ENCODE measurements at regions not wholly inside any gene's neighbourhood (a gene's known extent, or its start where the extent isn't known, plus 50 kb on each side); places are given as distances from the start of the nearest gene placed in this dataset.

DNA sequence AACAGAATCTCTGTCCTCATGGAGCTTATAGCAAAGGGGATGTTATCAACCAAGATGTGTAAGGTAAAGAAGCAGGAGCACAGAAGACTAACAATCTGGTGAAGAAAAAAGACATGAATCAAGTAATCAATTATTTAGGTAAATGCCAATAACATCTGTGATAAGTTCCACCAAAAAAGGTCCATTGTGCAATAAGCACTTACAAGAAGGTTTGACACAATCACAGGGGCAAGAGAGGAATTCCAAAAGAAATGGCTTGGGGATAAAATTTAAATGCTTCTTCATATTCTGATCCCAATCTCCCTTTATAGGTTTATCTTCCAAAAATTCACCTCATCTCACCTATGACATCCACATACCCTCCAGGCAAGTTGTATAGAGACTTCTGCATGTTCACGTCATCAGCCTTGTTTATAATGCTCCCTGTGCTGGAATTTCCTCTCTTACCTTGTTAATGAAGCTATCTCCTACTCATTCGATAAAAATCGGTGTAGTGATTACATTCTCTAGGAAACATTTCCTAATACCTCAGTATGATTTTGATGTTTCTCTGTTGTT lies 53.6 kb upstream of the DPT start:
- DNase-seq (ENCODE audit: low read depth in 3 of 3, low spot score in 2 of 3), result no peak

DNA sequence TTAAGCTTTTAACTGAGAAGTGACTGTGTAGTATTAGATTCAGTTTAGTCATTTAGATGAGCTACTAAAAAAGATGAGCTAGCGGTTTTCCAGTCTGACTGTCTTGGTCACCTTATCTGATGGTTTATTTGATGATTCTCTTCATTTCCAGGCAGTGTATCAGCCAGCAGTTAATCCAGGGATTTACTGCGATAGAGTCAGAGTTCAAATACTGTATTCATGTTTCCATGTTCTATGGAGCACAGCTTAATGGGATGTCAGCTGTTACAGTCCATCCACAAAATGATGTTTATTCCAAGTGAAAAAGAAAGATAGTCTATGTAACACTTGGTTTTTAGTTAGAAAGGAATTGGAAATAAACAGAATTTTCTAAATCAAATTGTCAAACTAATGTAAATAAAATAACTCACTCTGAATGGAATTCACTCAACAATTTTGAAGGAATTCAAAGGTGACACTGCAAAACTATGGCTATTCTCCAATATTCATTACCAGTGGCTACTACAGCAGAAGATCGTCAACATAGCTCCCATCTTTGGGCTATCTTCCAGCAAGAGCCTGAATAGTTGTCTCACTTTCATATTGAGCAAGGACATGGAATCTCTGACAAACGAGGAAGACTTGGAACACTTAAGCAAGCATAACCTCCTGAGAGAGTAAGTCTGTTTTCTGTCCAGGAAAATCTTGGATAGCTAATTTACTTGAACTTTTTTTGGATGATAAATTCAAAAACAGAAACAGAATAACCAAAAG lies 54.6 kb upstream of the DPT start:
- no peak for DNase-seq (ENCODE audit: low read depth in 3 of 3, low spot score in 2 of 3)

DNA sequence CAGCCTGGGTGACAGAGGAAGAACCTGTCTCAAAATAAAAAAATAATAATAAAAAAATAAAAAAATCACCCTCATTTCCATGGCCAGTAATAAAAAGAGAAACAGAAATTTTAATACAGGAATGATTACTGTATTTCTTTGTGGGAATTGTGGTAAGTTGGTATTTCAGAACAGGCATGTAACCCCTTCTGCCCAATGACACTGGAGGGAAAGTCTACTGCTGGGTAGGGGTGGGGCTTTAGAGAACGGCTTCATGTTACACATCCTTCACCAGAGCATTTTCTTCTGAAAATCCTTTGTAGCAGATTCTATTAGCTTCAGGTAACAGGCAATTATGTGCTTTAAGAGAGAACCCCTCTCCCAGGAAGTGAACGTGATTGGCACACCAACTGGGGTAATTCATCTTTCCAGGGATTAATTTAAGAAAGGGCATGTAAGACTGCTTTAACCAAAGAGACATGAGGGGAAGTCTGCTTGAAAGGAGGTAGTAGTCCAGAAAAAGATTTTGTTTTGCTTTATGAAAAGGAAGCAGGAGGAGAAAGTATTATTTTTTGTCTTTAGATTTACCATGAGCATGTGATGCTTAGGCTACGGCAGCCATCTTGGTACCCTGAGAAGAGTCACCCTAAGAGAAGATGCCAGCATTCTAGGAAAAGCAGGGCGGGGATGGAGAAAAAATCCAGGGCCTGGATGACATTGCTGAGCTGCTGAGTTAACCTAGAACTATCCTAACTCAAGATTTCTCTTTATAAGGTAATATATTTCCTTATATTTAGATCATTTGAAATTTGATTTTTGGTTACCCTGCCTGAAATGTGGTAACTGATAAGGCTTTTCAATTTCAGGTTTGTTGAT lies 57.7 kb upstream of the DPT start:
- DNase-seq (ENCODE audit: low read depth in 3 of 3, low spot score in 2 of 3), result no peak

DNA sequence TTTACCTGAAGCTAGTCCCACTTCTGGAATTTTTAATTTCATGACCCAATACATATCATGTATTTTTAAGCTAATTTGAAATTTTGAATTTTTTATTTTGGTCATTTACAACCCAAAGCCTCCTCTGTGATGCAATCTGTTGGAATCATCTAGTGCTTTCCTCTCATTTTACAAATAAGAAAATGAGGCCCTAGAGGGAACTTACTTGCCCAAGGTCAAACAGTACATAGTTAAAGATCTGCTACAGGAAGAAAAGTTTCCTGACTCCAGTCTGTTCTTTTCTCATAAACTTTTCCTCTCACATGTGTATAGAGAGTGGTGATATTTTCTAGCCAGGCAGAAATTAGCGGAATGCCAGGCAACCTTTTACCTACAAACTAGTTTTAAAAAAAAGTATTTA lies 59.3 kb upstream of the DPT start:
- DNase-seq (ENCODE audit: low read depth in 3 of 3, low spot score in 2 of 3), result no peak

DNA sequence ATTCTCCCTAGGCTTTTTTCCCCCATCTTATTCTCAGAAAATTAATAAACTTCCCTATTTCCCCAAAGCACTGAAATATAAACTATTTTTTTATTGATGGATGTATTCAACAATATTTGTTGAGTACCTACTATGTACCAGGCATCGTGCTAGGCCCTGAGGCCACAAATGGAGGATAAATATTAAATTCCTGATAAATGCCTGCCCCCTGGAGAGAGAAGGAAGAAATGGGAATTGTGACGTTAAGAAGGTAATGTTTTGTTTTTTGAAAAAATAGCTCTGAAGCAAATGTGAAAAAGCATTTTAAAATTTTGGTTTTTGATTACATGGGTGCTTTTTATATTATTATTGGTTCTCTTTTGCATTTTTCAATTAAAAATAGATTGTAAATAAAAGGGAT lies 60.5 kb upstream of the DPT start:
- no peak for DNase-seq (ENCODE audit: low read depth in 3 of 3, low spot score in 2 of 3)

DNA sequence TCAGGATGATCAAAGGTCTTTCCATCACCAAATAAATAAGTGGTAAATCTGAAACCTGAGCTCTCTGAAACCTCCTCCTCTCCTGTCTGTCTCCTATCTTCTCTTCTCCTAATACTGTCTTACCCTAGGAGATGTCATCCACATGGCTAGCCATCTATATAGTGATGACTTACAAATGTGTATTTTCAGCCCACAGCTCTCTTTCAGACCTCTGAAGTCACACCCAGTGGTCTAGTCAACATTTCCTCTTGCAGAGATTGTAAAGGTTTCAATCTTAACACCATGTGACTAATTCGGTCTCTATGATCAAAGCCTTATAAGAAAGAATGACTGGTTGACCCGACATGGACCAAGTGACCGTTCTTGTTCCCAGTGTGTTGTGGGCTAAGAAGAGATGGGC lies 63.1 kb upstream of the DPT start:
- DNase-seq (ENCODE audit: low read depth in 3 of 3, low spot score in 2 of 3), result no peak

DNA sequence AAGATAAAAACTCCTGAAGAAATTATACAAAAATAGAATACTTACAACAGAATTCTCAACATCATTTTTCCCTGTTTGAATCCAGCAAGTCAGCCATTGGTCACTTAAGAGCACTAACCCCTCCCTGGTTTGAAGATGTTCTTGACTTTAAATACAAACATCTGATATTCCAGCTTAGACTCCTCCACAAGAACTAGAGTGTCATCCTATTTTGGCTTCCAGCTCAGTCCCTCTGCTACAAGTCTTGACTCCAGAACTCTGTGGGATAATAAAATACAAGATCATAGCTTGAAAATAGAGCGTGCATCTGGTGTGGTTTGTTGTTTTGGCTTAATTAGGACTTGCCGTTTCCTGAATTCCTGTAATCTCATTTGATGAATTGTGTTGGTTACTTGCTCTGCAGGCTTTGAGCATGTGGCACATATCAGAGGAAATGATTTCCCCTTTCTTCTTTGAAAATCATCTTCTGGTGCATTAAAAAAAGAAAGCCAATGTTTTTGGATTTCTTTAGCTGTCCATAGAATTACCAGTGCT lies 63.7 kb upstream of the DPT start:
- DNase-seq (ENCODE audit: low read depth in 3 of 3, low spot score in 2 of 3), result no peak

DNA sequence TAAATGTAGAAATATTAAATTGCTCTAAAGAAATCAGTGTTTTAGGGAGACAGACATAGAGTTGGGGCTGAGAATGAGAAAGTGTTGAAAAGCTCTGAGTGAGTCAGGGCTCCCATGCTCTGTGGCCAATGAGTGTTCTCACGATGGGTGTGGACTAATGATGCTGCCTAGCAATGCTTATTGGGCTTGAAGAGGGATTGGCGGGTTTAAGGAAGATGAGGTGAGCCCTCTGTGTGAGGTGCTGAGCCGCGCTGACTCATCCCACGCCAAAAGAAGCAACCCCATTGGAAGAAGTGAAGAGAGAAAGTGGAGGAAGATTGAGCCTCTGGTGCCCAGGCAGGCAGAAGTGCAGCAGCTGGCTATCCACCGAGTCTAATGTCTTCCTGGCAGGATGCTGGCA lies 65.1 kb upstream of the DPT start:
- no peak for DNase-seq (ENCODE audit: low read depth in 3 of 3, low spot score in 2 of 3)

DNA sequence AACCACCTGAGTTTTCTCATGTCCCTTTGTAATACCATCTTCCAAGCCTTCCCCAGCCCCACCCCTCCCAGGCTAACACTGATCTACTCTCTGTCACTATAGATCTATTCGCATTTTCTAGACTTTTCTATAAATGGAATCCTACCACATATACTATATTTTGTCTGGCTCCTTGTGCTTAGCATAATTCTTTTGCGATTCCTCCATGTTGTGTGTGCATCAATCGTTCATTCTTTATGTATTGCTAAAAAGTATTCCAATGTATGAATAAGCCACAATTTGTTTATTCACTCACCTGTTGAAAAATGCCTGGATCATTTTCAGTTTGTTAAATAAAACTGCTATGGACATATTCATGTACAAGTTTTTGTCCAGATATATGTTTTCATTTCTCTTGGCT lies 66.7 kb upstream of the DPT start:
- DNase-seq (ENCODE audit: low read depth in 3 of 3, low spot score in 2 of 3), result no peak

DNA sequence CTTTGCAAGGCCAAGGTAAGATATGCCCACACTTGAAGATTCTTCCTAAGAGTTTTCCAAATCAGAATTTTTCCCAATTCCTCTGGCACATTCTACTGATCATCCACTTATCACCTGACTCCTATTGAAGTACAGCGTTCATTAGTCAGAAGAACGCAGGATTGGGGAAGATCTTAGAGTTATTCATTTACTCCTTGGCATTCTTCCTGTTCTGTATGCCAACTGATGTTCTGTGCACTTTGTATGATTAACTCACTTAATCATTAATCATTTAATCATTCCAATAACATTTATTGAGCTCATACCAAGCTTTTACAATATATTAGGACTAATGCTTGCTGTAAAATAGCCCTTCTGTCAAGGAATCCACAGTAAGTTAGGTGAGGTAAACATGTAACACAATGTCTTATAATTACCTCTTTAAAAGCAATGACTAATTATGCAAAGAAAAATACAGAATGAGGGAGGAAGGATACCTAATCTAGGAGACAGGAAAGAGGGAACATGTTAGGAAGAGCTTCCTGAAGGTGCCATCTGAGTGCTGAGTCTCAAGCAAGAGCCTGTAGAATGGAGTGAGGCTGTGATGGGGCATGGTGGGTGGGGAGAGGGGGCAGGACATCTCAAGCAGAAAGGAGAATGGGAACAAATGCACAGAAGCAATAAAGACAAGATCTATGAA lies 71.1 kb upstream of the DPT start:
- DNase-seq (ENCODE audit: low read depth in 3 of 3, low spot score in 2 of 3), result no peak

DNA sequence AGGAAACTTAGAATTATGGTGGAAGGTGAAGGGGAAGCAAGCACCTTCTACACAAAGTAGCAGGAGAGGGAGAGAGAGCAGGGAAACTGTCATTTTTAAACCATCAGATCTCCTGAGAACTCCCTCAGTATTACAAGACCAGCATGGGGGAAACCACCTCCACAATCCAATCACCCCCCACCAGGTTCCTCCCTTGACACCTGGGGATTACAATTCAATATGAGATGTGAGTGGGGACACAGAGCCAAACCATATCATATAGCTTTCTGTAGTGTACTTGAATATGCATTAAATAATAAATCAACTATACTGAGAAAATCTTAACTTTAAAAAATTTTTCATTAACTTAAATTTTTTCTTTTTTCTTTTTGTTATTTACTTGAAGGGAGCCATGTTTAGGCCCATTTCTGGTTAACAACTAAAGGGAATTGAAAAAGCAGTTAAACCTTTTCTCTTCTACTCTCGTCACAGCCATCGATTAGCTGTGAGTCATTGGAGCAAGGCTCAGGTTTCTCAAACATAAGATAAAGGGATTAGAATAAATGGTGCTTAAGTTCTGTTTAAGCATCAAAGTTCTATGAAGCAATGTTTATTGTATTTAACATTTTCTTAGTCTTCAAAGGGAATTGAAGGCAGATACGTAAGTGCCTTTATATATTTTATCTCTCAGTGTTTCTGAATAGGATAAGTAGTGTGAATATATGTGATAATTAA lies 72.2 kb upstream of the DPT start:
- no peak for DNase-seq (ENCODE audit: low read depth in 3 of 3, low spot score in 2 of 3)

DNA sequence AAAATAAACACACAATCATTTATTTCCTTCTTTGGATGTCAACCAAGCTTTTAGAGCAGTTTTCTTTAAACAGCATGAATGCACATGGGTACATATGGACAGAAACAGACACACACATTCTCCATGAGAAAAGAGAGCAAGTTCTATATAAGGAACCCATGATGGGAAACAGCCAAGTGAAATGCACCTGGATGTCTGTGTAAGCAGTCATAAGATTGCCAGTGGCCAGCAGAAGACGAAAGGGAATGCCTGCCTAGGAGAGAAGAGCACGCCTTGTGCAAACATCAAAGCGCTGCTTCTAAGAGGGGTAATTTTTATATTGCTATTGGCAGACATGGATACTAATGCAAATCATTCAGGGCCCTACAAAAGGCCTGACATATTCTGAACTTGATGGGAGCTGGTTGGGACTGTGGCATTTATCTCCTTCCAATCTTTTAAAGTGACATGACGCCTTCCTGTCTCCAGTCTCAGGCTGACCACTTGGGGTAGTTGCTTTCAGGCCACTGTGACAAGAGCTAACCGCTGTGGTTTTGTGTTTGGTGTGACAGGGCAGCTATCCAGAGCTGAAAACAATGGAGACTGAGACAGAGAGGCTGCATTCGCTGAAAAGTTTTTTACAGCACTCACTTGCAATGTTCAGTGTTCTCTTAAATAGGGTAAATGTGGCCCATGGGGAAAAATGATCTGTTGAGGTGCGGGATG lies 75.0 kb upstream of the DPT start:
- DNase-seq (ENCODE audit: low read depth in 3 of 3, low spot score in 2 of 3), result no peak

DNA sequence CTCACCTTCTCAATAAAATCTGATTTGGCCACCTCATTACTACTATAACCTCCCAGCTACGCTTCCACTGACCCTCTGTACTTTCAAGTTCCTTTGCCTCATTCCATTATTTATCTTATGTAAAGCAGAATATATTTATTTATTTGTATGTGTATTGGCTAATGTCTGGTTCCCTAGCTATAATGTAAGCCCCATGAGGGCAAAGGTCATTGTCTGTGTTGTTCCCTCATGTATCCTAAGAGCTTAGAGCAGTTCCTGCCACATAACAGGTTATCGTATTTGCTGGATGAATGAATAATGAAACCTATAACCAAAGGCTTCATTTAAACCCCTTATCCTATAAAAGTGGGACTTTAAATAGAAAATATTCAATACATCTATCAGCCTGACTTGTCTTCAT lies 77.9 kb upstream of the DPT start:
- DNase-seq (ENCODE audit: low read depth in 3 of 3, low spot score in 2 of 3), result no peak

DNA sequence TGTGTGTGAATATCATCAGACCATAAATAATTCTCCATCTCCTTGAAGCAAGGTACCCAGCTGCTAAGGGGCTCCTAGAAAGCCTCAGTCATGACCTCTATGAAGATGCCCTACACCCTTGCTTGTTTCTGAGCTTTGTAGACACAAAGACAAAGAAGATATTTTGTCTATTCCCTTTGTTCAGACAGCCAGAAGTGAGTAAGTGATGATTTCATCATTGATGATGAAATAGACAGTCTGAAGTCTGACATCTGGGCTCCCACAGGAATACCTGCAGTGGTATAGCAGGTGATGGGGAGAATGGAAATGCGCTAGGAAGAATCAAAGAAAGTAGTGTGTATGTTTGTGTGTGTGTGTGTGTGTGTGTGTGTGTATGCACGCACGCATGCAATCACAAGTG lies 82.2 kb upstream of the DPT start:
- DNase-seq (ENCODE audit: low read depth in 3 of 3, low spot score in 2 of 3), result no peak

DNA sequence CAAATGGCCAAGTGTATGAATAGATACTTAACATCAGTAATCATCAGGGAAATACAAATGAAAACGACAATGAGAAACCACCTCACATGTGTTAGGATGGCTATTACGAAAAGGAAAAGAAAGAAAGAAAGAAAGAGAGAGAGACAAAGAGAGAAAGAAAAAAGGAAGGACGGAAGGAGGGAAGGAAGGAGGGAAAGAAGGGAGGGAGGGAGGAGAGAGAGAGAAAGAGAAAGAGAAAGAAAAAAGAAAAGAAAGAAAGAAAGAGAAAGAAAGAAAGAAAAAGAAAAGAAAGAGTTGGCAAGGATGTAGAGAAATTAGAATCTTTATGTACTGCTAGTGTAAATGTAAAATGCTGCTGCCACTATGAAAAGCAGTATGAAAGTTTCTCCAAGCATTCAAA lies 90.7 kb upstream of the DPT start:
- no peak for DNase-seq (ENCODE audit: low read depth in 3 of 3, low spot score in 2 of 3)

DNA sequence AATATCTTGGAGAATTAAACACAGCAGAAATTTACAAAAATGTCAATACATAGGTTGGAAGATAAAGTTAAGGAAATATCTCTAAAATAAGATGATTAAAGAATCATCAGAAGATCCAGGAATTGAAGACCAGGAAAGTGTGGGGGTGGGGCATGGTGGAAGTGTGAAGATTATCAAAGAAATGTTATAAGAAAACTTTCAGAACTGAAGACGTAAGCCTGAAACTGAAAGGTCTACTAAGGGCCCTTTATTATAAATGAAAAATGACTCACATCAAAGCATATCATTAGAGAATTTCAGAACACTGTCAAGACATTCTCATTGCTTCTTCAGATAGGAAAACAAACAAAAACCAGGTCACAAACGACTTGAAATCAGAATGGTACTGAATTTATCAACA lies 92.4 kb upstream of the DPT start:
- no peak for DNase-seq (ENCODE audit: low read depth in 3 of 3, low spot score in 2 of 3)

DNA sequence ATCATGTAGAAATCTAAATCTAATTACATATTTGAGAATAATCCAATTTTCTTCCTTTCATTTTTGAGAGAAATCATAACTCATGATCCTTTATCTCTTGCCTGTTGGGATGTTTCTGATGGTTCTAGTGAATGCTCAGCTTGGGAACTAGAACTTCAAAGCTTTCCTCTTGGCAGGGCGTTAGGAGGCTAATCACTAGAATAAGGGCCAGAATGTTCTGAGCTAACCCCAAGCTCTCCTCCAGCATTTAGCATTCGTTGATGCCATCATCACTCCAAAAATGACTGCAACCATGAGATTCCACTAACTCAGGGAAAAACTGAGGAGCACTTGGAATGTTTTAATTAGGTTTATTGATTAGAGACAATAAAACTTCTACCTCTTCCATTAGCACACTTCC lies 93.9 kb upstream of the DPT start:
- DNase-seq (ENCODE audit: low read depth in 3 of 3, low spot score in 2 of 3), result no peak

DNA sequence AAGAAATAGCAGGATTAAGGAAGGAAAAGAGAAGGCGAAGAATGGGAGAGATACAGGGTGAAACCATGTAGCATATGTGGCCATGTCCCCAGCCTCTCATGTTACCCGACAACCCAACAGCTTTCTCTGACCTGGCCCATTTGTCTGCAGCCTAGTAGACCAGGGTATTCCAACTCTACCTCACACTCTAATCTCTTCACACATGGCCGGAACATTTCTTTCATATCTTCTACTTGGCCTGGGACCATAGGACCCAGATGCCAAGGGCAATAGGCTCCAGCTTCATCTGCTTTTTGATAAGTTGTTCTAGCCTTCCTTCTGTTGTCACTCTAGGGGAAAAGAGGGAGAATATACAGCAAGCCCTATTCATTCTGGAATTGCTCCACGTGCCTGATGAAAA lies 95.0 kb upstream of the DPT start:
- no peak for DNase-seq (ENCODE audit: low read depth in 3 of 3, low spot score in 2 of 3)

DNA sequence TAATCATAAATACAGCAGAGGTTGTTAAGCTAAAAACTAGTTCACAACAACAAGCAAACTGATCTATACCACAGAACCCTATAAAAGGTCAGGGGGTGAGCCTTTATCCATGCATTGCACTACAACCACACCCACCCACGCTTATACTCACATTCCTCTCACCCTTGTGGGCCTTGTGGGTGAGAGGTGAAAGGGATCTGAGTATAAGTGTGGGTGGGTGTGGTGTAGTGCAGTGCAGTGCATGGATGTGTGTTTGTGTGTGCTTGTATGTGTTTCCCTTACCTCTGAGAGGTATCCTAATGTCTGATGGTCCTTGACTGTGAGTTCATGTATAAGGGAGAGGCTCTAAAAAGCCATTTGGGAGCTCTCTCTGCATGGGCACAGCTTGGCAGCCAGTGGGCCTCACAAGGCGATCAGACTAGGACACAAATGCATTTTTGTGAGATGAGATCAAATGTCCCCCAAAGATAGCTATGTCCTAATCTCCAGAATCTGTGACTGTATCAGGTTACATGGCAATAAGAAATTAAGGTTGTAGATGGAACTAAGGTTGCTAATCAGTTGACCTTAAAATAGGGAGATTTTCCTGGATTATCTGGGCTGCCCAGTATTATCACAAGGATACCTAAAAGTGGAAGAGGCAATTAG lies 95.5 kb upstream of the DPT start:
- no peak for DNase-seq (ENCODE audit: low read depth in 3 of 3, low spot score in 2 of 3)

Measured in right renal cortex interstitium (tissue), 3 donors.